GM19240 (cell line): ENCODE measurements at regions not wholly inside any gene's neighbourhood (a gene's known extent, or its start where the extent isn't known, plus 50 kb on each side); places are given as distances from the start of the nearest gene placed in this dataset.

Source experiments
- DNase-seq: peaks from one replicate; pipeline ENCODE4 v3.0.0; 2011; ENCODE audit warnings: low spot score; ENCODE audit not compliant: insufficient read length

DNA sequence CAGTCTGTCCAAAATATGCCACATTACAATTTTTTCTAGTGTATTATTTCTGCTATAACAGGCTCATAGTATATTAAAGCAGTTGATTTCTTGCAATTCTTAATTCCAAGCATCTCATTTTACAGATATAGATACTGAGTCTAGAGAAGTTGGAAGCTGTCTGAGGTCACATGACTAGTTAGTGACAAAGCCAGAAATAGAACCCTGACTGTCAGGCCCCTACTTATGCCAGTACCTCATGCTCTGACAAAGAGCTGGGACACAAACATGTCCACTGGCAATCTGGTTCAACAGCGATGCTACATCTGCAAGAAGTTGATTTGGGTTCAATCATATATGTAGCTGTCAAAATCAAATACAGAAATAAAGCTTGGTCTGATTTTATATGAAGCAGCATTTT lies 750.4 kb upstream of the FAM98A start:
- no peak for DNase-seq

DNA sequence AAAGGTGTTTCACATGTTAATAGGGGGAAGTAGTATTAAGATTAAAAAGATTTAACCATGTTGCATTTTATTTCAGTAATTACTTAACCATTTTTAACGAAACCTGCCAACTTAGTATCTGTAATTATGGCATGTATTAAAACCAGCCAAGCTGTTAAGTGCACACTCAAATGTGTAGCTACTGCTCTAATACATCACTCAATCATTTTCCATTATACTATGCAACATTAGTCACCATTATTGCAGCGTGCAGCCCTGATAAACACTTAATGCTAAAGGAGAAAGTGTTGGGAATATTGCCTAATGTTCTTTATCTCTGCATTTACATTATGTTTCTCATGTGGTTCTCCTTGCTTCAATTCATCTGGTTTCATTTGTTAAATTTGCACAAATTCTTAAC lies 745.9 kb upstream of the FAM98A start:
- no peak for DNase-seq

DNA sequence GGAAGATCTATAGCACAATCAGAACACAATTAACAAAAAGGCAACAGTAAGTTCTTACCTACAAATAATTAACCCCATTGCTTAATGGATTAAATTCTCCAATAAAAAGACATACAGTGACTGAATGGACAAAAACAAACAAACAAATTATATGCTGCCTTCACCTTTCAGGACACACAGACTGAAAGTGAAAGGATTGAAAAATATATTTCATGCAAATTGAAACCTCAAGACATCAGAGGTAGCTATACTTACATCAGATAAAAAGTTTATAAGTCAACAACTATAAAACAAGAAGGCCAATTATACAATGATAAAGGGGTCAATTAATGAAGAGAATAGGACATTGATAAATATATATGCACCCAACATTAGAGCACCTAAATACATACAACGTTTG lies 741.2 kb upstream of the FAM98A start:
- no peak for DNase-seq

DNA sequence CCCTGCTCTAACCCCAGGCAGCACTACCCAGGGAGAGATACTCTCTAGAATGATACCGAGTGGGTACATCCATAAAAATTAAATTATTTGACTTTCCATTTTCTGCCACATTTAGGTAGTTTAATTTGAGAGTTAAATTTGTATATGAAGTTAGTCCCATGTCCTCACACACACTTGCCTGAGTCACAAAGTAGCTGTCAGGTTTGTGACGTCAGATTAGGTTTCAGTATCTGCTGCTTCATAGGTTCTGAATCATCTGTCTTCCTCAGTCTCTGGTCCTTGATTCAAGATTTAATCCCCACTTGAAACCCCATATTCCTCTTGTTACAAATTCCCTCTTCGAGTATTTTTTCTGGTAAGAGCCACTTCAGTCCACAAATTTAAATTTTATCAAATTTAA lies 738.6 kb upstream of the FAM98A start:
- no peak for DNase-seq

DNA sequence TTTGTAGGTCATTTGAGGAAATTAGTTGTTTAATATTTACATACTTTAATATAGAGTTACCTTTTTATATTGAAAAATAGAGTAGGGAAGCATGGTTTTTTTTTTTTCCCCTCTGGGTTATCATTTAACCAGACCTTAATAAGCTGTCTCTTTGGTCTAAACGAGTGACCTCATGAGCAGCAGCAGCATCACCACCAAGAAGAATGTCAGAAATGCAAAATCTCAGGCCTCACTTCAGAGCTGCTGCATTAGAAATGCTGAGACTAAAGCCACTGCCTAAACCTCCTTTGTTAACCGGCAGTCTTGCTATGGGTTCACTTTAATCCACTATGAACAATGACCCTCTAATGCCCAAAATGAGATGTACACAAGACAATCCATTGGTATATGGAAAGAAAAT lies 733.7 kb upstream of the FAM98A start:
- DNase-seq: no peak

DNA sequence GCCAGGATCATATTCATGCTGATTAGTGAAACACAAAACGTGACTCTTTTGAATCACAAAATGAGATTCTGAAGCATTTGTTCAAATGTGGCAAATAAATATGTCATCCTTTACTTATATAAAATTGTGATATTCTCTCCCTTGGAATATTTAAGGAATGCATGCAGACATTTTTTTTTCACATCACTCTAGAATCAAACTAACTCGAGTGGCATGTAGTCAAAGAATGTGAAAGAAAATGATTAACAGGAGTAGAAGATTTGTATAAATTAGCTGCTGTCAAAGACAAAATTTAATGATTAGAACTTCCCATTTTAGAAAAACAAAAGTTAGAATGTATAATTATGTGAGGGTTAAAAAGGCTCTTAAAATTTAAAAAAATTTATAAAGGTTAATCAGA lies 721.0 kb upstream of the FAM98A start:
- DNase-seq: no peak

DNA sequence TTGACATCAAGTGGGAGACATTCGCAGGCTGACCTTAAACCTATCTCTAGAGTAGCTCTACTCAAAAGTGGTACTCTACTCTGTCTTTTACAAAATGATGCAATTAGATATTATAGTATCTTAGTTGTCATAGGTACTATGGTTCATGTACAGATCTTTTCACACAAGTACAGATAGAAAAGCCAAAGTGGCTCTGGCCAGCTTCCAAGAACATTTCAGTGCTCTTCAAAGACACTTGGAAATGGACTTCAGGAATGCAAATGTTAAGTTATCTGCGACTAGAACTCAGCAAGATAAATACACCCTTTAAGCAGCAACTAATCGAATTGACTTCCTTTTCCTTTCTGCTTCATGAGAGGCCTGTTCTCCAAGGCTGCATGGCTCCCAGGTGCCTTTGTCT lies 718.7 kb upstream of the FAM98A start:
- DNase-seq: no peak

DNA sequence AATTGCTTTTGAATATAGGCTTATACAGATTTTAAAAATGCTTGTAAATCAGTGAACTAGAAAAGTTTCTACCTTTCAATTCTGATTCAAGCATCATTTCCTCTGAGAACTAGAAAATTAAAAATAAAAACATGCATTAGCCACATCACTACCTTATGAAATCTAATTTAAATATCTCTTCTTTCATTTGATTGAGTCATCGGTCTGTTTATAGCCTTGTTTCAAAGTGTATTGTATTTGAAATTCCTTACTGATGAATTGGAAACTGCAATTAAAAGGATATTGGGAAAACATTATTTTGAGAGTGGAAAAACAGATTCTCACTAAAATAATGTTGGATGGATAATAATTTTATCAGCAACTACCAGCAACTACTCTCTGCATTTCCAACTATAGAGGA lies 717.7 kb upstream of the FAM98A start:
- no peak for DNase-seq

DNA sequence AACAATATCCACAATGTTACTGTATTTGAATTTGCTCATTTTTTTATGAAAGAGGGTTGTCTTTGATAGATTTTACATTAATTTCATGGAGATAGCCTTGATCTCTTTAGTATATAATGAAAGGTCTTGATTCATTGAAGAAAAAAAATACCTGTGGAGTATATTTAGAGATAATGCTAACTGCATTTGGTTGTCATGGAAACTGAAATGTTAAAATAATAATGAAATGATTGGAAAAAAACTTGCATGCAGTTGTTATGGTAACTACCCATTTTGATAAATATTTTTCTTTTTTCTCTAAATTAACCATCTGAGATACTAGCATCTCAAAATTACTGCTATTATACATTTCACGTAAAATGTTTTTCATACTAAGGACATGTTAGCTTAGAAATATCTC lies 712.7 kb upstream of the FAM98A start:
- DNase-seq: no peak

DNA sequence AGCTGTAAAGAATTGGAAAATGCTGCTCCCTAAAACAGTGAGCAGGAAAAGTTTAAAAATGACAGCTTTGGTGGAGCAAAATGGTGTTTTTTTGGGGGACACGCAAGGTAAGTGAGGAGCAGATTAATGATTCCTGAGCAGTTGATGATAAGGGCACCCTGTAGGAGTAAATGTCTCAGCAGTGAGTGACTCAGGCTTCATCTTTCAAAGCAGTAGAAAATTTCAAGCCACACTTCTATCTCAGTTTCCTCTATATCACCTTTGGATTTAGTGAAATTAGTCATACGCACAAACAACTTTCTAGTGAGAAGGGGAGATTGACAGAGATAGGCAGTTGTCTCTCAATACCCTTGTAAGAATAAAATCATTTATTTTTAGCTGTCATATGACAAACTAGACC lies 709.0 kb upstream of the FAM98A start:
- DNase-seq: no peak

DNA sequence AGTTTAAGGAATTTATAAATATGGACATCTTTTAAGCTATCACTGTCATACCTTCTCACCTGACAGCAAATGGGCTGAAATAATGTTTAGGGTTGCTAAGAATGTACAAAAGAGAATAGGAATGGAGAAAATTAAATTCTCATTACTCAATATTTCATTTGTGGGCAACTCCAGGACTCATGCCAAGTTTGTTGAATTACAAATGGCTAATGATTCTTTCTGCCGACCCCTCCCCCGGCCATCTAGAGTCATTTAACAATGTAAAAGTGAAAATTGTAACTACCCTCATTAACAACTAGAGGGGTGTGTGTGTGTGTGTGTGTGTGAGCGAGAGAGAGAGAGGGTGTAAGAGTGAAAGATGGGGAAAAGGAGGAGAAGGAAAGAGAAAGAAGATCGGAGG lies 708.5 kb upstream of the FAM98A start:
- no peak for DNase-seq

DNA sequence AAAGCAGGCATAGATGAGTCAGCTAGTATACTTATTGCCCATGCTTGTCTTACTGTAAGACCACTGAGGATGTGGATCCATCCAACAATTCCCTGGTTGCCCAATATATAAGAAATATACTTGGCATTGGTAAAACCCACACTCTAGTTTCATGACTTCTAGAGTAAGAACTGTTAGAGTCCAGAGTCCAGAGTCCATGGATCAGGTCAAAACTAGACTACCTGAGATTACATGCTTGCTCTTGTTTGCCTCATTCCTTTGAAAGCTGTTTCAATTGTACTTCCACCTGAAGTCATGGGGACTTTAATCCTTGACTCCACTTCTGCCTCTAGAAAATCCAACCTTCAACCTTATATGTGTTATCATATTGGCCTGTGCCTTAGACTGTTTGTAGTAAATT lies 707.6 kb upstream of the FAM98A start:
- DNase-seq: no peak

DNA sequence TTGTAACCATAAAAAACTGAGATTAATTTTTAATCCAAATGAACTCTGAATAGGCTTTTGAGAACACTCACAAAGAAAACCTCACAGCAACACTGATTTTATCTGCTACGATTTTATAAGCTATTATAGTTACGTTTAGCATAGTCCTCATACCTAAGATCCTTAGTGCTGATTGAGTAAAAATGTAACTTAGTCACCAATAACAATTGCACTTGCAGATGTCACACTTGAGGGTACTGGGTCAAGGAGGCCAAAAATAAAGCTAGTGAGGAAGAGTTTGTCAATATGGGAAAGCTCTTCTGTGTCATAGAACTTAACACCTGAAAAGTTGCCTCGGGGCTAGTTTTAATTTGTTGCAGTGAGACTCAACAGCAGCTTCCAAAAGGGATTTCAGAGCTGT lies 706.5 kb upstream of the FAM98A start:
- no peak for DNase-seq

DNA sequence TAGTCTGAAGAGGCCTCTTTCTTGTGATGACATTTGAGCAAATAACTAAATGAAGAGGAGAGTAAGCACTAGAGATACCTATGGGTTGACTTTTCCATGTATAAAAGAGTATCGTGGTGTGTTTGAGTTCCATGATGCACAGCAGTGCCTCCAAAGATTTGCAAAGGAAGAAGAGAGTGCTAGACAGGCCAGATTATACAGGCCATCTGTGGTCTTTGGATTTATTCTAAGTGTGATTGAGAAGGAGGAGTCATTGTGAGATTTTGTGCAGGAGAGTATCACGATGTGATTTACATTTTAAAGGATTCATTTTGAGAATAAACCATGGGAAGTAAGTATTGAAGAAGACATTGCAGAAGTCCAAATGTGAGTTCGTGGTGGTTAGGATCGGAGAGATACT lies 695.9 kb upstream of the FAM98A start:
- no peak for DNase-seq

DNA sequence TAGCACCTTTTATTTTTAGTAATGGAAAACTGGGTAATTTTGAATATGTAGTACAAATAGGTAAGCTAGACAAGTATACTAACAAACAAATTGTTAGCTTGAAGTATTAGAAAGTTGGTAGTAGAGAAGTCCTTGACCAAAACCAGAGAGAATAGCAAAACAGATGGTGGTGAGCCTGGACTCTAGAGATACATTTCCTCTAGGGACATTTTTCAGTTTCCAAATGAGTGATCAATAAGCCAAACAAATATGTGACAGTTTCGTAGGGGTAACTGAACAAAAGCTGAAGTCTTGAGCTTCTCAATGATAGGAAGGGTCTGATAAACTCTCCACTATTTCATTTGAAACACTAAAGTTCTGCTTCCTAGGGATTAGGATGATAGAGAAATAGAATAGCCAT lies 692.0 kb upstream of the FAM98A start:
- DNase-seq: no peak

DNA sequence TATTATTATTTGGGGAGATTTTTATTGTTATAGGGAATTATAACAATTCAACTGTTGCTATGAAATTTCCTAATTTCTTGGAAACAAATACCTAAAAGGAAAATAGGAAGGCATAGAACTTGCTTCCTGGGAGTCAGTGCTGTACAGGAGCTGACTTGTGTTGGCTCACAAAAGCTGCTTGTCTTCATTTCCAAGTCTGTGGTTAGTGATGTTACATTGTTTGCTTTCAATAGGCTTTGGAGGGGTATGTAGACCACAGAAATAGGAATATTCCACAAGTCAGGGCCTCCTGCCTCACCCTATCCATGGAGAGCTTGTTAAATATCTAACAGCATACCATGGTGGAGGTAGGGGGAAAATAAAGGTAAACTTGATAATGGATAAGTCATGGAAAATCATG lies 688.9 kb upstream of the FAM98A start:
- no peak for DNase-seq

DNA sequence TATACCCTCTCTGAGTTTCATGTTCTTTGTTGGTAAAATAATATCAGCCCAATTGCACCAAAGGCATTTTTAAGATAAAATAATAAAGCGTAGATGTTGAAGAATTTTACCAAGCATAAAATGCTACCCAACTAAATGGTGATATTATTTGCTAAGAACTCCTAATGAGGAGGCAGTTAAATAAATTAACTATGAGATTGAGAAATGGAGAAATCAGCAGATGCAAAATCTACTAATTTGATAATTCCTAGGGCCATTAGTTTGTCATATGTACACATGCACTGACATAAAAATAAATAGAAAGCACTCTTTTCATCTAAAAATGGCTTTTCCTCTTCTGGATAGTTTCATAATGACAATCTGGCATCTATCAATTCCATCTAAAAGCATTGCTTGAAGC lies 681.5 kb upstream of the FAM98A start:
- no peak for DNase-seq

DNA sequence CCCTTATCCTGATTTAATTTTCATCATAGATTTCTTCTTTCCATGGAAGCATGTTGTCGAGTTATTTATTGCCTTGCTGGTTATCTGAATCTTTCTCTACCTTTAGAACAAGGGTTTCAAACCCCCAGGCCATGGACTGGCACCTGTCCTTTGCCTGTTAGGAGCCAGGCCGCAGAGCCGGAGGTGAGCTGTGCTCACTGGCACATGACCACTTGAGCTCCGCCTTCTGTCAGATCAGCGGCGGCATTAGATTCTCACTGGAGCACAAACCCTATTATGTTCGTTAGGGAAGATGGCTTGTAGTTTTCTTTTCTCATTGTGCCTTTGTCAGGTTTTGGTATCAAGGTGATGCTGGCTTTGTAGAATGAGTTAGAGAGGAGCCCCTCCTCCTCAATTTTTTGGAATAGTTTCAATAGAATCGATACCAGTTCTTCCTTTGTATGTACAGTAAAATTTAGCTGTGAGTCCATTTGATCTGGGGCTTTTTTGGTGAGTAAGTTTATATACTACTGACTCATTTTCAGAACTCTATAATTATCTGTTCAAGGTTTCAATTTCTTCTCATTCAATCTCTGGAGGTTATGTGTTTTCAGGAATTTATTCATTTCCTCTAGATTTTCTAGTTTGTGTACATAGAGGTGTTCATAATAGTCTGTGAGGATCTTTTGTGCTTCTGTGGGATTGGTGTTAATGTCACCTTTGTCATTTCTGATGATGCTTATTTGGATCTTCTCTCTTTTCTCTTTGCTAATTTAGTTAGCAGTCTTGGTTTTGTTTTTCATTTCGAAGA lies 668.0 kb upstream of the FAM98A start:
- no peak for DNase-seq

DNA sequence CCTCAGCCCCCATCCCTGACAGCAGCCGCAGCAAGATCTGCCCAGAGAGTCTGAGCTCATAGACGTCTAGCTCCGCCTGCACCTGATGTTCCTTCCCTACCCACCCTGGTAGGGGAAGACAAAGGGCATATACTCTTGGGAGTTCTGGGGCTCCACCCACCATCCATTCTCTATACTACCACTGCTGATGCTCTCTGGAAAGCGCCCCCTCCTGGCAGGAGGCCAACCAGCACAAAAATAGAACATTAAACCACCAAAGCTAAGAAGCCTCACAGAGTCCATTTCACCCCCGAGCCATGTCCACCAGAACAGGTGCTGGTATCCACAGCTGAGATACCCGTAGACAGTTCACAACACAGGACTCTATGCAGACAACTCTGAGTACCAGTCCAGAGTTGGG lies 662.6 kb upstream of the FAM98A start:
- DNase-seq: no peak

DNA sequence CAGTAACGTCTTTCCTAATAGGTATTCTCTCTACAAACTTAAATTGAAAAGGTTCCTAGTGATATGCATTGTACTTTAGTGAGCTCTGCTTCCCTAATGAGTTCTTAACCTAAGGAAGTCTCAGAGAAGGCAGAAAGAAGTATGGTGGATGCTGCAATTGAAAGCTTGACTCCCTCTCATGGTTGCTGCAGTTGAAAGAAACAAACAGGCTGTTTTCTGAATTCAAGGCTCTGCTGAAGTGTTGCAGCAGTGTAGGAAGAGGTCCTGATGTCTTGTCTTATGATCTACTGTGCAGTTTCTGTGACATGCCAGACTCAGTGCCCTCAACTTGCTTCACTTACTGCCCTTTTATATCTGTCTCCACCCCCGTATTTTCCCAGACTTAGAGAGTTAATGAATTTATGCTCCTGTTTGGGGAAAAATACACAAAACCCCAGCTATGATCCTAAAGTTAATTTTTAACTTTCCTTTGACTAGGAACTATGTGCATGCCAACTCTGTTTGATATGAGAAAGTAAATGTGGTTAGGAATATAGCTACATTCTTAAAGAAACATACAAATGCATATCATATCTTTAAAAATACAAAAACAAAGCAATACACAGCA lies 655.3 kb upstream of the FAM98A start:
- DNase-seq: no peak

DNA sequence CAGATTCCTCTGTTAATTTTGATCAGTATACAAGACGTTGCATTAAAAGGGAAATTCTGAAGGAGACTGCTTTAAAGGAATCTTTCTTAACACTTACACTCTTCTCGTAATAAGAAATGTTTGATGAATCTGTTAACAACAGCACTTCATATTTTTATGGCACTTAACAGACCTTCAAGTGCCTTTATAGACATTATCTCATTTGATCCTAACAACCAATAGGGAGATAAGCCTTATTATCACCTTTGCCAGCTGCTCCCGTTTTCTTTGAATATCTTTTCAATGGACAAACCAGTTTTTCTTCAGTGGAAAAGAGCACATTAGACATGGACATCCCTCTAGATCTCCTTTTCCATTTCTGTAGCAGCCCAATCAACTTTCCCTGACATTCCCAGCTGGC lies 653.0 kb upstream of the FAM98A start:
- no peak for DNase-seq

DNA sequence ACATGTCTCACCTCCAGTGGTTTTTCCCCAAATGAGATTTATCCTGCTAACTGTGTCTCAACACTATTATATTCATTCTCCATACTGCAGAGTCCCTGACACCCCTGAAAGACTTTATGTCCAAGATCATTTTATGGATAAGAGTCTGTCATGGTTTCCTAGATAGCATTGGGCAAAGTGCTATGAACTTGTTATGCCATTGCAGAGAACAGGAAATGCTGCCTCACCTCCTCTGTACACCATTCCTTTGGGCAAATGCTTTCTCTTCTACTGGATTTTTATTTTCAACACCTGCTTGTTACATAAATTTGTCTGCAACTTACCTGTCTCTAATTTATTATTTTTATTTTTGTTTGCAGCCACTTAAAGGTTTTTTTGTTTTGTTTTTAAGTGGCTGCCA lies 652.5 kb upstream of the FAM98A start:
- no peak for DNase-seq

DNA sequence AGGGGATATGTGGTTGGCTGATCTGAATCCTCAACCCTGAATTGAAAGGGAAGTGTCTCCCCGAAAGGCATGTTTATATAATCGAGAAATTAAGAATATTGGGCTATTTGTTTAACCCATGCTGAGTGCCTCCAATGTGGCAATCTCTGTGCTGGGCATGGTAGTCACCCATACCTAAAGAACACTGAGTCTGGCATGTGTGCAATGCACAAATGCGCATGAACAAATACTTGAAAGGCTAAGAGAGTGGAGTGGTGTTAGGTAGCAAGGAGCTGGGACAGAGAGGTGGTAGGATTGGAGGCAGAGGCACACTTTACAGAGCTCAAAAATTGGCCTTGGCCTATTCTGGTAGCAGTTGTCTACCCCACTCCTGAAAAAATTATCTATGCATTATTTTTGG lies 645.1 kb upstream of the FAM98A start:
- DNase-seq: no peak

DNA sequence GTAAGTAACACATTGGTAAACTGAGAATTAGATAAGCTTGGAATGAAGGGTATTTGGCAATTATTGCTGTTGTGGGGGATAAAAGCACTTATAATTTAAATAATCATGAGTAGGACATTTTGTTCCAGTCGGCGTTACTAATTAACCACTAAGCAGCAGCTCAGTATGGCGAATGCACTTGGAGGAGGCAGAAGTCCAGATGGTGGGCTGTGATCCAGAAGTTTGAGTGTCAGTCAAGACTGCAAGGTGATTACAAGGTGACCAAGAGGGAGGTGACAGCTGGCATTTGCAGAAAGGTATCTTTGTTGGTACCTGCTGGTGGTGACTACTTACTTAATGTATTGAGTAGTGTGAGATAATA lies 643.6 kb upstream of the FAM98A start:
- no peak for DNase-seq
